Esophagus muscularis mucosa (tissue), 3 donors: ENCODE measurements at regions not wholly inside any gene's neighbourhood (a gene's known extent, or its start where the extent isn't known, plus 50 kb on each side); places are given as distances from the start of the nearest gene placed in this dataset.

Experiments used
- POLR2A ChIP-seq: fragments of 450-650 bp; IDR thresholded peaks from one replicate; pipeline ENCODE4 v1.6.1; 2017; ENCODE audit warnings: antibody characterized with exemption, moderate library complexity, mild to moderate bottlenecking, low read depth
- POLR2AphosphoS5 ChIP-seq, 2 donors: sonication (generic); formaldehyde crosslinking; IDR thresholded peaks; one replicate each; pipeline ENCODE4 v1.6.1; 2017; ENCODE audit warnings: antibody characterized with exemption in 2 of 2
- TF ChIP-seq, protein P1 (sequence below), 3 experiments: fragments of 200-600 bp in 2 of 3; fragments of 450-650 bp in 1 of 3; sonication (generic) in 2 of 3; IDR thresholded peaks; one replicate each; pipeline ENCODE4 v1.5.1; 2017 to 2019; ENCODE audit warnings: antibody characterized with exemption in 3 of 3, mild to moderate bottlenecking in 2 of 3, moderate library complexity in 1 of 3

DNA sequence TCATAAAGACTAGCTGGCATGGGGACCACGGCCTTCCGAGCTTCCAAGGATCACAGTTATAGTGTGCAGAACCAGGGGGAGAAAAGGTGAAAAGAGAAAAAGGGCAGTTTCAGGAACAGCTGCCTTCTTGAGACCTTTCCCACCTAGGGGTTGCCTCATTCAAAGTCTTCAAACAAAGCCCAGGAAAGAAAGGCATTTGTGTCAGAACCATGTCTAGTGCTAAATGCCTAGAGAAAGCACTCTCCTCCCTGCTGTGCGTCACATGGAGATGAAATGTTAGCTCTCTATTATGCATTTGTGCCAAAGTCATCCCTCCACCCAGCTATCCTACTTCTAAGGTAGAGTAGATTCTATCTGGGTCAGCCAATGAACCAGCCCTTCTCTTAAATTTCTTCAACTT is 1037.3 kb upstream of the WWC1 start:
- TF ChIP-seq POLR2AphosphoS5 (IDR thresholded peaks at IDR 0.05) (no peak), POLR2A (no peak)
- TF ChIP-seq, protein P1, sequence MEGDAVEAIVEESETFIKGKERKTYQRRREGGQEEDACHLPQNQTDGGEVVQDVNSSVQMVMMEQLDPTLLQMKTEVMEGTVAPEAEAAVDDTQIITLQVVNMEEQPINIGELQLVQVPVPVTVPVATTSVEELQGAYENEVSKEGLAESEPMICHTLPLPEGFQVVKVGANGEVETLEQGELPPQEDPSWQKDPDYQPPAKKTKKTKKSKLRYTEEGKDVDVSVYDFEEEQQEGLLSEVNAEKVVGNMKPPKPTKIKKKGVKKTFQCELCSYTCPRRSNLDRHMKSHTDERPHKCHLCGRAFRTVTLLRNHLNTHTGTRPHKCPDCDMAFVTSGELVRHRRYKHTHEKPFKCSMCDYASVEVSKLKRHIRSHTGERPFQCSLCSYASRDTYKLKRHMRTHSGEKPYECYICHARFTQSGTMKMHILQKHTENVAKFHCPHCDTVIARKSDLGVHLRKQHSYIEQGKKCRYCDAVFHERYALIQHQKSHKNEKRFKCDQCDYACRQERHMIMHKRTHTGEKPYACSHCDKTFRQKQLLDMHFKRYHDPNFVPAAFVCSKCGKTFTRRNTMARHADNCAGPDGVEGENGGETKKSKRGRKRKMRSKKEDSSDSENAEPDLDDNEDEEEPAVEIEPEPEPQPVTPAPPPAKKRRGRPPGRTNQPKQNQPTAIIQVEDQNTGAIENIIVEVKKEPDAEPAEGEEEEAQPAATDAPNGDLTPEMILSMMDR (IDR thresholded peaks at IDR 0.05), result no peak
